Neural cell (in vitro differentiated cells): ENCODE measurements at regions not wholly inside any gene's neighbourhood (a gene's known extent, or its start where the extent isn't known, plus 50 kb on each side); places are given as distances from the start of the nearest gene placed in this dataset.

ENCODE experiments used
- H2AFZ ChIP-seq: fragments of 200-600, 300-800 bp; sonication (generic), shearing (Covaris generic); 2 replicates; pipeline ENCODE4 v1.6.0; 2014; ENCODE audit warnings: low read depth, mild to moderate bottlenecking, antibody characterized with exemption, low read length, moderate library complexity
- H3F3A ChIP-seq: fragments of 200-600 bp; shearing (Covaris generic); 2 replicates; pipeline ENCODE4 v1.6.1; 2016; ENCODE audit warnings: mild to moderate bottlenecking, moderate library complexity, mixed read lengths, antibody characterized with exemption, low read length; ENCODE audit not compliant: insufficient read depth, poor library complexity, severe bottlenecking
- H3K27ac ChIP-seq: fragments of 200-600, 300-800 bp; sonication (generic), shearing (Covaris generic); 2 replicates; pipeline ENCODE4 v1.5.1; 2014; ENCODE audit warnings: mild to moderate bottlenecking, low read length, moderate library complexity
- H3K27me3 ChIP-seq: fragments of 300-800, 200-600 bp; sonication (generic), shearing (Covaris generic); 2 replicates; pipeline ENCODE4 v1.6.0; 2014; ENCODE audit warnings: mild to moderate bottlenecking, low read depth, low read length, moderate library complexity; ENCODE audit not compliant: insufficient read depth
- H3K36me3 ChIP-seq: fragments of 300-800, 200-600 bp; sonication (generic), shearing (Covaris generic); 2 replicates; pipeline ENCODE4 v1.5.1; 2014; ENCODE audit warnings: mild to moderate bottlenecking, antibody characterized with exemption, low read length, moderate library complexity; ENCODE audit not compliant: insufficient read depth
- H3K4me2 ChIP-seq: fragments of 300-800, 200-600 bp; sonication (generic), shearing (Covaris generic); 2 replicates; pipeline ENCODE4 v1.6.0; 2014; ENCODE audit warnings: mild to moderate bottlenecking, low read length
- H3K4me3 ChIP-seq: fragments of 300-800, 200-600 bp; sonication (generic), shearing (Covaris generic); 2 replicates; pipeline ENCODE4 v1.5.1; 2014; ENCODE audit warnings: mild to moderate bottlenecking, low read length, moderate library complexity
- H3K79me2 ChIP-seq: fragments of 200-600 bp; shearing (Covaris generic); replicated peaks from 2 replicates; pipeline ENCODE4 v1.6.0; 2014; ENCODE audit warnings: mild to moderate bottlenecking, low read length, moderate library complexity; ENCODE audit not compliant: insufficient read depth
- H3K9ac ChIP-seq: fragments of 300-800, 200-600 bp; sonication (generic), shearing (Covaris generic); 2 replicates; pipeline ENCODE4 v1.6.1; 2016; ENCODE audit warnings: mild to moderate bottlenecking, low read length, mixed read lengths
- H3K9me2 ChIP-seq: fragments of 200-600 bp; shearing (Covaris generic); 2 replicates; pipeline ENCODE4 v1.6.1; 2016; ENCODE audit warnings: mild to moderate bottlenecking, low read length, mixed read lengths; ENCODE audit not compliant: insufficient read depth
- H3K9me3 ChIP-seq: fragments of 200-600, 300-800 bp; sonication (generic), shearing (Covaris generic); 2 replicates; pipeline ENCODE4 v1.6.1; 2016; ENCODE audit warnings: mild to moderate bottlenecking, mixed run types, low read length, moderate library complexity, mixed read lengths
- H4K20me1 ChIP-seq: fragments of 200-600 bp; shearing (Covaris generic); 2 replicates; pipeline ENCODE4 v1.6.1; 2016; ENCODE audit warnings: mild to moderate bottlenecking, mixed run types; ENCODE audit not compliant: insufficient read depth
- CTCF ChIP-seq: fragments of 450-650 bp; IDR thresholded peaks from 2 replicates; pipeline ENCODE4 v1.5.1; 2014; ENCODE audit warnings: antibody characterized with exemption, mild to moderate bottlenecking, moderate library complexity; ENCODE audit not compliant: poor library complexity, severe bottlenecking
- EP300 ChIP-seq: fragments of 450-650 bp; conservative IDR thresholded peaks from 2 replicates; pipeline ENCODE4 v1.6.1; 2014; ENCODE audit warnings: antibody characterized with exemption, mild to moderate bottlenecking, moderate library complexity; ENCODE audit not compliant: poor library complexity, severe bottlenecking
- EZH2 ChIP-seq: fragments of 200-600, 300-800 bp; shearing (Covaris generic), sonication (generic); IDR thresholded peaks from 2 replicates; pipeline ENCODE4 v1.6.1; 2014; ENCODE audit warnings: antibody characterized with exemption, low read length, borderline replicate concordance, mild to moderate bottlenecking; ENCODE audit not compliant: insufficient read depth, poor library complexity, severe bottlenecking
- MXI1 ChIP-seq: fragments of 450-650 bp; conservative IDR thresholded peaks from 2 replicates; pipeline ENCODE4 v1.6.1; 2014; ENCODE audit warnings: antibody characterized with exemption, mild to moderate bottlenecking; ENCODE audit not compliant: poor library complexity, severe bottlenecking
- POLR2AphosphoS5 ChIP-seq: IDR thresholded peaks from 2 replicates; pipeline ENCODE4 v1.6.1; 2012
- RAD21 ChIP-seq: fragments of 450-650 bp; conservative IDR thresholded peaks from 2 replicates; pipeline ENCODE4 v1.6.1; 2014; ENCODE audit warnings: antibody characterized with exemption, mild to moderate bottlenecking, moderate library complexity
- SMC3 ChIP-seq: fragments of 450-650 bp; conservative IDR thresholded peaks from 2 replicates; pipeline ENCODE4 v1.6.1; 2014; ENCODE audit warnings: antibody characterized with exemption, mild to moderate bottlenecking, moderate library complexity; ENCODE audit not compliant: poor library complexity
- TAF1 ChIP-seq: IDR thresholded peaks from 2 replicates; pipeline ENCODE4 v1.6.1; 2012; ENCODE audit warnings: low read depth
- TF ChIP-seq, protein P1 (sequence below): IDR thresholded peaks from 2 replicates; pipeline ENCODE4 v1.6.1; 2012; ENCODE audit warnings: borderline replicate concordance

GRCh38 chr3:43185983-43186314 lies 80.1 kb upstream of the POMGNT2 start:
- H4K20me1 ChIP-seq, result no peaks in the 10 kb centered on the region
- no peak overlapping the region for H3K4me2 ChIP-seq
- no peaks in the 10 kb centered on the region for H3K27me3 ChIP-seq
- H2AFZ ChIP-seq, result no peak overlapping the region
- no peak for TF ChIP-seq EZH2
- no peak for TF ChIP-seq EP300
- no peak overlapping the region for H3K4me3 ChIP-seq
- no peak overlapping the region for H3K9ac ChIP-seq
- no peaks in the 10 kb centered on the region for H3K79me2 ChIP-seq
- H3K36me3 ChIP-seq, result no peaks in the 10 kb centered on the region
- H3K9me3 ChIP-seq, result no peaks in the 10 kb centered on the region
- no peaks in the 10 kb centered on the region for H3F3A ChIP-seq
- no peak overlapping the region for H3K27ac ChIP-seq
- H3K9me2 ChIP-seq, result no peaks in the 10 kb centered on the region

- H3K9me2 ChIP-seq, result no peaks in the 10 kb centered on the region
- no peak overlapping the region for H3K4me3 ChIP-seq
- H3K27me3 ChIP-seq, result no peaks in the 10 kb centered on the region
- no peak overlapping the region for H2AFZ ChIP-seq
- no peak overlapping the region for H3K27ac ChIP-seq
- H4K20me1 ChIP-seq, result no peaks in the 10 kb centered on the region
- H3K36me3 ChIP-seq, result no peaks in the 10 kb centered on the region
- no peaks in the 10 kb centered on the region for H3F3A ChIP-seq
- H3K79me2 ChIP-seq, result no peaks in the 10 kb centered on the region
- H3K9ac ChIP-seq, result no peak overlapping the region
- TF ChIP-seq POLR2AphosphoS5 (no peak), SMC3 (no peak), RAD21 (no peak), EP300 (no peak), TAF1 (no peak), EZH2 (no peak), MXI1 (no peak), CTCF (no peak)
- TF ChIP-seq, protein P1, sequence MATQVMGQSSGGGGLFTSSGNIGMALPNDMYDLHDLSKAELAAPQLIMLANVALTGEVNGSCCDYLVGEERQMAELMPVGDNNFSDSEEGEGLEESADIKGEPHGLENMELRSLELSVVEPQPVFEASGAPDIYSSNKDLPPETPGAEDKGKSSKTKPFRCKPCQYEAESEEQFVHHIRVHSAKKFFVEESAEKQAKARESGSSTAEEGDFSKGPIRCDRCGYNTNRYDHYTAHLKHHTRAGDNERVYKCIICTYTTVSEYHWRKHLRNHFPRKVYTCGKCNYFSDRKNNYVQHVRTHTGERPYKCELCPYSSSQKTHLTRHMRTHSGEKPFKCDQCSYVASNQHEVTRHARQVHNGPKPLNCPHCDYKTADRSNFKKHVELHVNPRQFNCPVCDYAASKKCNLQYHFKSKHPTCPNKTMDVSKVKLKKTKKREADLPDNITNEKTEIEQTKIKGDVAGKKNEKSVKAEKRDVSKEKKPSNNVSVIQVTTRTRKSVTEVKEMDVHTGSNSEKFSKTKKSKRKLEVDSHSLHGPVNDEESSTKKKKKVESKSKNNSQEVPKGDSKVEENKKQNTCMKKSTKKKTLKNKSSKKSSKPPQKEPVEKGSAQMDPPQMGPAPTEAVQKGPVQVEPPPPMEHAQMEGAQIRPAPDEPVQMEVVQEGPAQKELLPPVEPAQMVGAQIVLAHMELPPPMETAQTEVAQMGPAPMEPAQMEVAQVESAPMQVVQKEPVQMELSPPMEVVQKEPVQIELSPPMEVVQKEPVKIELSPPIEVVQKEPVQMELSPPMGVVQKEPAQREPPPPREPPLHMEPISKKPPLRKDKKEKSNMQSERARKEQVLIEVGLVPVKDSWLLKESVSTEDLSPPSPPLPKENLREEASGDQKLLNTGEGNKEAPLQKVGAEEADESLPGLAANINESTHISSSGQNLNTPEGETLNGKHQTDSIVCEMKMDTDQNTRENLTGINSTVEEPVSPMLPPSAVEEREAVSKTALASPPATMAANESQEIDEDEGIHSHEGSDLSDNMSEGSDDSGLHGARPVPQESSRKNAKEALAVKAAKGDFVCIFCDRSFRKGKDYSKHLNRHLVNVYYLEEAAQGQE, result no peak
- no peak overlapping the region for H3K4me2 ChIP-seq
- no peaks in the 10 kb centered on the region for H3K9me3 ChIP-seq
These were observed 79.5 kb upstream of the POMGNT2 start for GRCh38 chr3:43185274-43185982.
